ENCODE measurements at regions not wholly inside any gene's neighbourhood (a gene's known extent, or its start where the extent isn't known, plus 50 kb on each side); places are given as distances from the start of the nearest gene placed in this dataset.
"Not testable (repeated sequence)": the region's sequence is repeated elsewhere in the genome, so short reads cannot be mapped to it uniquely, and the experiment has no call there.

DNA sequence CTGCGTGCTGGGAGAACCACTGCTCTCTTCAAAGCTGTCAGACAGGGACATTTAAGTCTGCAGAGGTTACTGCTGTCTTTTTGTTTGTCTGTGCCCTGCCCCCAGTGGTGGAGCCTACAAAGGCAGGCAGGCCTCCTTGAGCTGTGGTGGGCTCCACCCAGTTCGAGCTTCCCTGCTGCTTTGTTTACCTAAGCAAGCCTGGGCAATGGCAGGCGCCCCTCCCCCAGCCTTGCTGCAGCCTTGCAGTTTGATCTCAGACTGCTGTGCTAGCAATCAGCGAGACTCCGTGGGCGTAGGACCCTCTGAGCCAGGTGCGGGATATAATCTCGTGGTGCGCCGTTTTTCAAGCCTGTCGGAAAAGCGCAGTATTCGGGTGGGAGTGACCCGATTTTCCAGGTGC, 837.0 kb downstream of the EPHA3 start:
- TF ChIP-seq, protein P1, sequence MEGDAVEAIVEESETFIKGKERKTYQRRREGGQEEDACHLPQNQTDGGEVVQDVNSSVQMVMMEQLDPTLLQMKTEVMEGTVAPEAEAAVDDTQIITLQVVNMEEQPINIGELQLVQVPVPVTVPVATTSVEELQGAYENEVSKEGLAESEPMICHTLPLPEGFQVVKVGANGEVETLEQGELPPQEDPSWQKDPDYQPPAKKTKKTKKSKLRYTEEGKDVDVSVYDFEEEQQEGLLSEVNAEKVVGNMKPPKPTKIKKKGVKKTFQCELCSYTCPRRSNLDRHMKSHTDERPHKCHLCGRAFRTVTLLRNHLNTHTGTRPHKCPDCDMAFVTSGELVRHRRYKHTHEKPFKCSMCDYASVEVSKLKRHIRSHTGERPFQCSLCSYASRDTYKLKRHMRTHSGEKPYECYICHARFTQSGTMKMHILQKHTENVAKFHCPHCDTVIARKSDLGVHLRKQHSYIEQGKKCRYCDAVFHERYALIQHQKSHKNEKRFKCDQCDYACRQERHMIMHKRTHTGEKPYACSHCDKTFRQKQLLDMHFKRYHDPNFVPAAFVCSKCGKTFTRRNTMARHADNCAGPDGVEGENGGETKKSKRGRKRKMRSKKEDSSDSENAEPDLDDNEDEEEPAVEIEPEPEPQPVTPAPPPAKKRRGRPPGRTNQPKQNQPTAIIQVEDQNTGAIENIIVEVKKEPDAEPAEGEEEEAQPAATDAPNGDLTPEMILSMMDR (IDR thresholded peaks at IDR 0.05): not testable (repeated sequence)
- TF ChIP-seq POLR2AphosphoS5, POLR2A (IDR thresholded peaks at IDR 0.05): not testable (repeated sequence)

Measured in gastroesophageal sphincter (tissue), 3 donors.